Medulla oblongata (tissue), 1 donor: ENCODE measurements at regions not wholly inside any gene's neighbourhood (a gene's known extent, or its start where the extent isn't known, plus 50 kb on each side); places are given as distances from the start of the nearest gene placed in this dataset.

Source experiments
- DNase-seq: peaks from one replicate; pipeline ENCODE4 v3.0.0-alpha.2; 2015; ENCODE audit errors: extremely low spot score

GRCh38 chr1:218677026-218677425, 331.9 kb downstream of the TGFB2 start:
- no peak for DNase-seq

DNA sequence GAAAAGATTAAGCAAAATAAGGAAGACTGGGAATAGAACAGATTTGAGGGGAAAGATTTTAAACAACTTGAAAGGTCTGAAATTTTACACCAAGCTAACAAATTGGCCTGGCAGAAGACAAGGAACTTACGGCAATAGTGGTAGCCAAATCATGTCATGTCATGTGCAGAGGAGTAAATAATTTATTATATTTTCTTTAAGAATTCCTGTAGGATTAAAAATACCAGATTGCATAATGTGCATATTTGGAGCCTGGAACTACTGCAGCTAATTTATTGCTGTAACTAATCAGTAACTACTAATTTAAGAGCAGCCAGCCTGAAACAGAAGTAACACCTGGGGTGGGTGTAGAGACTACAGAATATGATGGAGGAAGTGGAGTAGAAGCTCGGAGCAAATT, 334.3 kb downstream of the TGFB2 start:
- no peak for DNase-seq

GRCh38 chr1:218679988-218680748, 335.0 kb downstream of the TGFB2 start:
- no peak for DNase-seq

DNA sequence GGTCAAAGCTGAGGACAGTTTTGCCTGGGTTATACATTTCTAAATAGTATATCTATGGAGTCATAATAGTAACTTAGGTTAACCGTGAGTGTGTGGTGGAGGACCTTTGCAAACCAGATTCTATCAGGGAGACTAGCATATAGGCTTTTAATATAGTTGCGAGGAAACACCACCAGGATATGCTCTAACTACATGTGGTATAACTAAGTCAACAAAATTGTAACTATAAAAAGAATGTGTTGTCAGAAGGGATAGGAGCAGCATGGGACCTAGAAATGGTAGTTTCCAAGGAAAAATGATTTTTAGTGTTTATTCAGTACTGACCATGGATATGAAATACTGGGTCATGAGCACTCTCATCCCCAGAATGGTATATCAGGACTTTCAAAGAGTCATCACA, 338.1 kb downstream of the TGFB2 start:
- DNase-seq, result no peak

DNA sequence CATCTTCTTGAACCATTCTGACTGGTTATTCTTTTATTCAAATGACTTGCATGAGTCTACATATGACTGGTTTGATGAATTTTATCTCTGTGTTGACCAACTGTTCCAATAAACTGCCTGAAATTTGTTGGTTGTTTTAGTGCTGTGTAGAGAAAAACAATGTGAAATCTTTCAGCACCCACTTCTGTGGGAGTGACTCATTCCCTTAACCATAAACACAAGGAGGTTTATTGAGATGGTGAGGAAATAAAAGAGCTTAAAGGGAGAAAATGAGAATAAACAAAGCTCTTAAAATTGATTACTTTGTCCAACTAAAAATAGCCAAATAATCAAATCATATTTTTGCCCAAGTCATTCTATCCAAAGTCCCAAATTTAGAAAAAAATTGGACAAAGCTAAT, 341.1 kb downstream of the TGFB2 start:
- no peak for DNase-seq

GRCh38 chr1:218686761-218687160, 341.6 kb downstream of the TGFB2 start:
- no peak for DNase-seq

- no peak for DNase-seq
Observed at GRCh38 chr1:218692808-218693207, 347.7 kb downstream of the TGFB2 start.

GRCh38 chr1:218693599-218693998, 348.5 kb downstream of the TGFB2 start:
- DNase-seq, result no peak

DNA sequence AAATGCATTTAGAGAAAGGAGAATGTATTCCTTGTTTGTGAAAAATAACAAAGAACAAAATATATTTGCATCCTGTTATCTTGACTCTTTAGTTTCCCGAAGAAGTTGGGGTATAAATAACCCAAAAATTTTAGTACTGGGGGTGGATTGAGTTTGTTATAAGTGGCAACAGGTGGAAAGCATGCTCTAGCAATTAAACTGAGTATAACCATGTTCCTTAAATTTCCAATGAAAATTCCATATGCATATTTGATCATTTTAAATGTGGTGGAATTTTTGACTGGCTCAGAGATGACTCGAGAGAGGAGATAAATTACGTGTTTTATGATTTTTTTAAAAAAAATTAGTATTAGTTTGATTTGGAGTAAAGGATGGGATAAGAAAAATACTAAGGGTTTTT, 348.9 kb downstream of the TGFB2 start:
- no peak for DNase-seq

- DNase-seq, result no peak
Observed at GRCh38 chr1:218694636-218695035, 349.5 kb downstream of the TGFB2 start.

DNA sequence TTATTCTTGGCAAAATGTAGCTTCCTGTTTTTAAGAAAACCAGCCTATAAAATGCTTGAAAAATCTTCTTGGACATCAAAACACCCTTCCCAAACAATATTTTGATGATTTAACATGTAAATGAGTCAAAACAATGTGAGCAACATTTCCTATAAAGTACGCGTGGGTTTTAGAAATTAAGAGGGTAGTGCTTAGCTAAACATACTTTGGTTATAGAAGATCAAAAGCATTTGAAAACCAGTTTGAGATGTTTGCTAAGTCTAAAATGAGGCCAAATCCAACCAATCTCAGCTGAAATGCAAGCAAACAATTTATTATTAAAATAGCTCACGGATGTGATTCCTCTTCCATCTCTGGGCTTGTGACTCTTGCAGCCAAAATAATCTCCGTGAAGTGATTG, 350.4 kb downstream of the TGFB2 start:
- DNase-seq, result no peak

DNA sequence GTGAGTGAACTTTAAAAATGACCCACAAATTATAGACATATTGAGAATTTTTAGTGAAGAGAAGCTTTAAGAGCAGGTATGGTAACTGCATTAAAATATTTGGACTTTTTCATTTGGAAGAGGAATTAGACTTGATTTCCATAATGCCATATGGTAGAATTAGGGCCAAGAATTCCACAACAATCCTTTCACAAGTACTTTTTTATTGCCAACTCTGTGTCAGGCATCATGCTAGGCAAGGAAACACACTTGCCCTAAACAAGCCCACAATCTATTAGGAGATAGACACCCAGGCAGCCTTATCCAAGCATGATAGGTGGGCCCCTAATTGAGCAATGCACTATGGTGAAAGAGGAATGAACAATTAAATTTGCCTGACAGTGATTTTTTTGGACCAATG, 353.0 kb downstream of the TGFB2 start:
- no peak for DNase-seq

DNA sequence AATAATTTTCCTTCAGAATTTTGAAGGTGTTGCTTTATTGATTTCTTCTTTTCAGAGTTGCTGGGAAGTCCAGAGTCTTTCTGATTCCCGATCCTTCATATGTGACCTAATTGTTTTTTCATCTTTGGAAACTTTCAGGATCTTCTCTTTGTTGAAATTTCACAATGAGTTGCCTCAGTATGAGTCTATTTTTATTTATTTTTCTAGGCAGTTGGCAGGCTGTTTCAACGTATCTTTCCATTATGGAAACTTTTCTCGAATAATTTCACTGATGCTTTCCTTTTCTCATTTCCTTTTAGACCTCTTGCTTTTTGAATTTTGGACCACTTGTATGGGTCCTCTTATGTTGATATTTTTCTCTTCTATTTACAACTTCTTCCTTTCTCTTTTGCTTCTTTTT, 354.3 kb downstream of the TGFB2 start:
- no peak for DNase-seq

DNA sequence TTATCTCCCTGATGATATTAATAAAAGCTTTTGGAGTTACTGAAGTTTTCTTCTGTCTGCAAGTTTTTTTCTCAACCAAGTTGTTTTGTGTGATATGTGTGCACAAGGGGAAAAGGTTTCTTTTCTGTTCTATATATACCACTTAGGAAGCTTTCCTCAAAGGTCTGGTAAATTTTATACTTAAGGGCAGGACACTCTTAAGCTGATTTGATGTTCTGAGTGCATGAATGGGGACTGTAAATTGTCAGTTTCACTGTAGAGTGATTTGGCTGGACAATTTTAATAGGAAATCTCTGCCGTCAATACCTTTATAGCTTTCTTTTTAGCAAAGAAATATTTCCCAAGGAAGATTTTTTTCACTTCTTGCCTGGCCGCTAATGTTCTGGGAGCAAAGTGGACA, 354.7 kb downstream of the TGFB2 start:
- no peak for DNase-seq

- no peak for DNase-seq
Observed at GRCh38 chr1:218700666-218701065, 355.5 kb downstream of the TGFB2 start.

GRCh38 chr1:218701131-218701530, 356.0 kb downstream of the TGFB2 start:
- no peak for DNase-seq

GRCh38 chr1:218702775-218703174, 357.6 kb downstream of the TGFB2 start:
- DNase-seq, result no peak

- no peak for DNase-seq
Observed at GRCh38 chr1:218703836-218704235, 358.7 kb downstream of the TGFB2 start.

GRCh38 chr1:218705391-218705790, 360.3 kb downstream of the TGFB2 start:
- DNase-seq, result no peak

DNA sequence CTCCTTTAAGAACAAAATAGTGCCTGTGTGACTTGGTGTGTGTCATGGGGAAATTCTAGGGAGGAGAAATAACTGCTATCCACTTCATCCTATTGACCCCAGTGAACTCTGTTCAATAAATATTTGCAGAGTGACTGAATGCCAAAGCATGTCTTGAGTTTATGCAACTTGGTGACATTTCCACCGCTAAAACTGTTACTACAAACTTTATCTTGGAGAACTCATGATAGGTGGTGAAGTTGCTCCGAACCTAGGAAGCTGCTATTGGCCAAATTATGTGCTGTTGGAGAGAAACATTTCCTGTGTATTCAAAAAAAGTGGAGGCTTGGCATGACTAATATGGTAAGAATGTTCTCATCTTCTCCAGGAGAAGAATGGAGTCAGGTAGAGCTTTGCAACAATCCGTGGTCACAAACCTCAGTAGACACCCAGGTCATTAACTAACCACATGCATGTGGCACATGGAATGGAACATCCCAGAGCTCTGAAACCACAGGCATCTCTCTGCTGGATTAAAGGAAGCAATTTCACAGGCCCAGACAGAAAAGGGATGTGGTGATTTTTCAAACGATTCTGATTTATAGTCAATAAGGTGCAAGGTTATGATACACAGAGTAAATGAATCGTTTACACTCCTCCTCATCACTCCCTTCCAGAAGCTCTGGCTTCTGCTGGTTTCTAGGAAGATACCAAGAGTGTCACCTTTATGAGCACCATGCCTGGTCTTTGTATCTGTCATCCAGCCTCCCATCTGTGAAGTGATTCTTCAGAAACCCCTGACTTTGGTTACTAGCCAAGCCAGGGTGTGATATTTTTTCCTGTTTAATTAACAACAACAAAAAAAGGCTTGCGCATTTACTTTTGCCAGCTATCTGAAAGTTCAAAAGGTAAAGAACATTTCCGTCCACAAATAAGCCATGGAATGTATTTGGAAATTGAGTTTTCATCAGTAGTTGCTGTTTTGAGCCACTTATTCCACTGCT, 361.1 kb downstream of the TGFB2 start:
- no peak for DNase-seq

DNA sequence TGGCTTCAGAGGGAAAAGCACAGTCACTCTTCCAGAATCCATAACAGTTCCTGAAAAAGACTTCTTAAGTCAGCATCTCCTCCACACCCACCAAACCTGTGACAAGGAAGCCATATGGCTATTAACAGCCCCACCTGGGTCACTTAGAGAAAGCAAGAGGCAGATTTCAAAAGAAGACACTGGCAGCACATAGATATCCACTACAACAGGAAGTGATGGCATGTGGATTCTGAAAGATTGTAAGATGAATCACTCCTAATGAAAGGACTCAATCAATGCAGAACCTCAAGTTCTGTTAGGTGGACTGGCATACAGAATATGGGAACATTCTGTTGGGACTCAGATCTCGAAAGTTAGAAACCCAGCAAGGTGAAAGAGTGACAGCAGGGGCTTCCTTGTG, 365.9 kb downstream of the TGFB2 start:
- DNase-seq, result no peak

GRCh38 chr1:218711884-218712674, 366.9 kb downstream of the TGFB2 start:
- no peak for DNase-seq
